ENCODE measurements at regions not wholly inside any gene's neighbourhood (a gene's known extent, or its start where the extent isn't known, plus 50 kb on each side); places are given as distances from the start of the nearest gene placed in this dataset.

GRCh38 chr1:198437332-198437731 lies 103.1 kb downstream of the ATP6V1G3 start:
- Histone ChIP-seq H3K36me3 (no peaks in the 10 kb centered on the region), H3K9me3 (no peaks in the 10 kb centered on the region), H3K27me3 (no peaks in the 10 kb centered on the region), H3K4me1 (no peaks in the 10 kb centered on the region), H3K4me3 (no peak overlapping the region), H3K27ac (no peak overlapping the region)
- no peak for ATAC-seq
- WGBS, 2 donors (ENCODE audit: low coverage in 1 of 2) = 58 to 60% methylated on average over 2 of the region's 2 CpGs
- no peak for TF ChIP-seq CTCF (IDR thresholded peaks at IDR 0.05)
- TF ChIP-seq POLR2A (IDR thresholded peaks at IDR 0.05) = no peak
- TF ChIP-seq EP300 (IDR thresholded peaks at IDR 0.05) = no peak
- TF ChIP-seq POLR2AphosphoS5 (IDR thresholded peaks at IDR 0.05) = no peak

- no peak for ATAC-seq
- TF ChIP-seq EP300 (IDR thresholded peaks at IDR 0.05) = no peak
- no peak for TF ChIP-seq POLR2AphosphoS5 (IDR thresholded peaks at IDR 0.05)
- TF ChIP-seq POLR2A (IDR thresholded peaks at IDR 0.05) = no peak
- no peak for TF ChIP-seq CTCF (IDR thresholded peaks at IDR 0.05)
- Histone ChIP-seq H3K4me3 (no peak overlapping the region), H3K9me3 (no peaks in the 10 kb centered on the region), H3K4me1 (no peaks in the 10 kb centered on the region), H3K27me3 (no peaks in the 10 kb centered on the region), H3K27ac (no peak overlapping the region), H3K36me3 (no peaks in the 10 kb centered on the region)
These were observed 104.2 kb downstream of the ATP6V1G3 start for GRCh38 chr1:198436276-198436675.

- TF ChIP-seq POLR2A (IDR thresholded peaks at IDR 0.05) = no peak
- TF ChIP-seq POLR2AphosphoS5 (IDR thresholded peaks at IDR 0.05) = no peak
- no peak for TF ChIP-seq EP300 (IDR thresholded peaks at IDR 0.05)
- TF ChIP-seq CTCF (IDR thresholded peaks at IDR 0.05) = no peak
- H3K4me1 ChIP-seq = no peaks in the 10 kb centered on the region
- H3K4me3 ChIP-seq = no peak overlapping the region
- ATAC-seq = no peak
- H3K27ac ChIP-seq = no peak overlapping the region
- H3K9me3 ChIP-seq = no peaks in the 10 kb centered on the region
- no peaks in the 10 kb centered on the region for H3K36me3 ChIP-seq
- H3K27me3 ChIP-seq = no peaks in the 10 kb centered on the region
These were observed 105.4 kb downstream of the ATP6V1G3 start for GRCh38 chr1:198435056-198435455.

GRCh38 chr1:198424441-198424840 lies 116.0 kb downstream of the ATP6V1G3 start:
- ATAC-seq = no peak
- H3K9me3 ChIP-seq = no peaks in the 10 kb centered on the region
- no peaks in the 10 kb centered on the region for H3K27me3 ChIP-seq
- H3K36me3 ChIP-seq = no peaks in the 10 kb centered on the region
- no peak overlapping the region for H3K27ac ChIP-seq
- H3K4me3 ChIP-seq = no peak overlapping the region
- no peaks in the 10 kb centered on the region for H3K4me1 ChIP-seq
- WGBS, 2 donors (ENCODE audit: low coverage in 1 of 2) = 84 to 85% methylated on average over 2 of the region's 2 CpGs
- no peak for TF ChIP-seq CTCF (IDR thresholded peaks at IDR 0.05)
- no peak for TF ChIP-seq EP300 (IDR thresholded peaks at IDR 0.05)
- TF ChIP-seq POLR2AphosphoS5 (IDR thresholded peaks at IDR 0.05) = no peak
- TF ChIP-seq POLR2A (IDR thresholded peaks at IDR 0.05) = no peak

- Histone ChIP-seq H3K27me3 (no peaks in the 10 kb centered on the region), H3K36me3 (no peaks in the 10 kb centered on the region), H3K9me3 (no peaks in the 10 kb centered on the region), H3K4me1 (no peaks in the 10 kb centered on the region), H3K4me3 (no peak overlapping the region), H3K27ac (no peak overlapping the region)
- WGBS, 2 donors (ENCODE audit: low coverage in 1 of 2) = 75 to 86% methylated on average over 1 of the region's 1 CpG
- no peak for ATAC-seq
- TF ChIP-seq POLR2A (IDR thresholded peaks at IDR 0.05) (no peak), POLR2AphosphoS5 (IDR thresholded peaks at IDR 0.05) (no peak), CTCF (IDR thresholded peaks at IDR 0.05) (no peak), EP300 (IDR thresholded peaks at IDR 0.05) (no peak)
These were observed 116.8 kb downstream of the ATP6V1G3 start for GRCh38 chr1:198423673-198424072.

Measured in gastroesophageal sphincter (tissue), 4 donors.